ENCODE measurements at regions not wholly inside any gene's neighbourhood (a gene's known extent, or its start where the extent isn't known, plus 50 kb on each side); places are given as distances from the start of the nearest gene placed in this dataset.

- DNase-seq, result peak in 1 of 56 donors; percentile 18
Observed at GRCh38 chr3:71982506-71983258, 197.7 kb upstream of the PROK2 start.

DNA sequence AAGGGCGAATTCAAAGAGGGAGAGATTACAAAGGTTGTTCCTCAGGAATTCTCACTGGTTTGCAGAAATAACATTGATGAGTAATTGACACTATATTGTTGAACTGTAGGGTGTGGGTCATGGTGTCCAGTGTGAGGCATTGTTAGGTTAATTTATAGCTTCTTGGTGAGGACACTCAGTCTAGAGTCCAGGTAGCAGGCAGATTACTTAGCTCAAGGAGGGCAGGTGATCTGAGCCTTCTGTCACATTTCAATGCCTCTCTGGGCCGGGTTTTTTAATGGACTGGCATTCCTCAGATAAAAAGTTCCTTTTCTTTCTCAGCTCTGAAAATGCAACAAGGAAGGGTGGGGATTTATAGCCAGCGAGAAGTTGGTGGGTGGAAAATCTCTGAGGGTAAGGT lies 194.2 kb upstream of the PROK2 start:
- no peak for DNase-seq

- no peak for DNase-seq
Observed at GRCh38 chr3:71978150-71978721, 193.3 kb upstream of the PROK2 start.

- DNase-seq, result no peak
Observed at GRCh38 chr3:71977525-71977924, 192.6 kb upstream of the PROK2 start.

- no peak for DNase-seq
Observed at GRCh38 chr3:71975573-71975972, 190.6 kb upstream of the PROK2 start.

DNA sequence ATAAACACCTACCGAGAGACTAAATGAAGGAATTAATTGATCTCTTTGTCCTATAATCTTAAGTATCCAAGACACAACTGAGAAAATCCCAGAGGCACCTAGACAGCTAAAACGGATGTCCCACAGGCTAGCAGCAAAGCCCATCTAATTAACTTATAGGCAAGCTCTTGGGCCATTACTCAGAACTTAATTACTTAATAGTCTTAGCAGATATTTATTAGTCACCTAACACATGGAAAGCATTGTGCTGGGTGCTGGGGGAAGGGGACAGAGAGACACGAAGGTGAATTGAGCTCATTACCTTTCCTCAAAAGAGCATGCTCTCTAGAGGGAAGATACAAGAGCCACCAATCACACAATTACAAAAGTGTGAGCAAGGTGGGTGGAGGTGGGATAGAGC lies 189.8 kb upstream of the PROK2 start:
- no peak for DNase-seq

- peak in 26 of 56 donors; percentile 1 to 63 (median 10) for DNase-seq
Observed at GRCh38 chr3:71973274-71974030, 188.5 kb upstream of the PROK2 start.

DNA sequence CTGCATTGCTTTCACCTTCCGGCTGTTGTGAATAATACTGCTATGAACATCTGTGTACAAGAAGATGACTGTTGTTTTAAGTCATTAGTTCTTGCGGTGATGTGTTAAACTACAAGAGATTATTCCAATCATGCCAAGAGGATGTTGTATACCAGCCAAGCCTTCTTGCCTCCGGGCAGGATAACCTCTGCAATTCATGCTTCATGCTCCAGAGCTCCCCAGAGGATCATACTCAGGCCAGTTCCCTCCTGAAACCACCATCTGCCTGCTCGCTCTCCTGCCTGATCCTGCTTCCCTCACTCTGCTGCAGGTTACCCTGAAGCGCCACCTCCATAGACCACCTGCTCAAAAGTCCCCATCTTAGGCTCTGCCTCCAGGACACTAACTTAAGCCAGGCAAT lies 187.1 kb upstream of the PROK2 start:
- no peak for DNase-seq

DNA sequence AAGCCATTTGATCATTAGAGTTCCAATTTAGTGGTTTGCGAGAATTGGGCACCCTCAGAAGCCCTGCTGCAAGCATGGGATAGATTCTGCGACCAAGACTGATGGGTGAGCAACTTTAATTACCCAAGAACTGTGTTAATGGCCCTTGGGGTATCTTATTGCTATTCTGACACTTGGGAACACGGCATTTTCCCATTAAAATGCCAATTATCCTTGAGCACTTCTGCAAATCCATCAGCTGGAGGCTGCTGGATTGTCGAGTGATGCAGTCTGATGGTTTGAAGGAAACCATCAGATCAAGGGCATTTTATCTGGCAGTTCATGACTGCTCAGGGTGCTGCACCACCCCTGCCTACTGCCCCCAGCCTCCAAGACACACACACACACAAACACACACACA lies 183.6 kb upstream of the PROK2 start:
- DNase-seq, result no peak

- DNase-seq, result no peak
Observed at GRCh38 chr3:71966185-71966584, 181.2 kb upstream of the PROK2 start.

GRCh38 chr3:71964170-71964569 lies 179.2 kb upstream of the PROK2 start:
- DNase-seq, result no peak

- no peak for DNase-seq
Observed at GRCh38 chr3:71962561-71963240, 177.8 kb upstream of the PROK2 start.

GRCh38 chr3:71961891-71962290 lies 176.9 kb upstream of the PROK2 start:
- no peak for DNase-seq

GRCh38 chr3:71961378-71961777 lies 176.4 kb upstream of the PROK2 start:
- DNase-seq, result no peak

DNA sequence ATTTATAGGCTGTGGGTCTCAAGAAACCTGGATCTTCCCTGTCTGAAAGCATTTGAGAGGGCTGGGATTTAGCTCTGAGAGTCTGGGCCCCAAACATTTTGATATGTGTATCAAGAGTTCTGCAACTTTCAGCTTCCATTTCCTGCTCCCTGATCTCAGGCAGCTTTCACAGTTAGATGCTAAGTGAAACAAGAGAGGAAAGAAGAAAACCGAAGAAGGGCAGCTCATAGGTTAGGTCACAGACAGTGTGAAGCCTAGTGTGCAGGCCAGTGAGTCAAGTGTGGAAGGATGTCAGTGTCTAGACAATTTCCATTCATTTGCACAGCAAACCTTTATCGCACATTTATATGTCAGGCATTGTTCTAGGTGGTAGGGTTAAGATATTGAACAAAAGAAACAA lies 173.6 kb upstream of the PROK2 start:
- DNase-seq, result no peak

DNA sequence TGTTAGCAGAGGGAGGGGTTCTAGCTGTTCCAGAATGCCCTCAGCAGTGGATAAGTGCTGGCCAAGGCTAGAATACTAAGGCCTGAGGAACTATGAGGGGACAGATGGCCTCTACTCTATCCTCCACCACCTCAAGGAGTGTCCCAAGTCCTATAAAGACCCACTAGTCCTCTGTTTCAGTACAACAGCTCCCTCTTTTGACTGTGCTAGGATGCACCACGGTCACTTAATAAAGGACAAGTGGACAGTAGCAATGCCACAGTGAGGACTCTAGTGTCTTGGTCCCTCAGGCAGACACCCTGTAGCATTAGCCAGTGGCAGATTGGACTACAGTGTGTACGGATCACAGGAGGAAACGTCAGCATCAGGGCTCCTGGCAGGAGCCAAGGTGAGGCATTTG lies 171.8 kb upstream of the PROK2 start:
- DNase-seq, result no peak

DNA sequence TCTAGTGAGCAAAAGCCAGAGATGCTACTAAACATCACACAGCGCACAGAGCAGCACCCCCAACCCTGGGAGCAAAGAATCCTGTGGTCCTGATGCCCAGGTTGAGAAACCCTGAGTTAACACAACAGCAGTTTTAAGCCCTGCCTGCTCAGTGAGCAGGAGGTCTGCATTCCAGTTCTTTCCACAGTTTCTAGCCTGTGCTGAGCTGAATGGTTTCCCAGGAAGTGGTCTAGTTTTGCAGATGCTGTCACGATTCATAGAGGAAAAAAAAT lies 171.1 kb upstream of the PROK2 start:
- peak in 3 of 56 donors; percentile 36 to 42 (median 37) for DNase-seq

DNA sequence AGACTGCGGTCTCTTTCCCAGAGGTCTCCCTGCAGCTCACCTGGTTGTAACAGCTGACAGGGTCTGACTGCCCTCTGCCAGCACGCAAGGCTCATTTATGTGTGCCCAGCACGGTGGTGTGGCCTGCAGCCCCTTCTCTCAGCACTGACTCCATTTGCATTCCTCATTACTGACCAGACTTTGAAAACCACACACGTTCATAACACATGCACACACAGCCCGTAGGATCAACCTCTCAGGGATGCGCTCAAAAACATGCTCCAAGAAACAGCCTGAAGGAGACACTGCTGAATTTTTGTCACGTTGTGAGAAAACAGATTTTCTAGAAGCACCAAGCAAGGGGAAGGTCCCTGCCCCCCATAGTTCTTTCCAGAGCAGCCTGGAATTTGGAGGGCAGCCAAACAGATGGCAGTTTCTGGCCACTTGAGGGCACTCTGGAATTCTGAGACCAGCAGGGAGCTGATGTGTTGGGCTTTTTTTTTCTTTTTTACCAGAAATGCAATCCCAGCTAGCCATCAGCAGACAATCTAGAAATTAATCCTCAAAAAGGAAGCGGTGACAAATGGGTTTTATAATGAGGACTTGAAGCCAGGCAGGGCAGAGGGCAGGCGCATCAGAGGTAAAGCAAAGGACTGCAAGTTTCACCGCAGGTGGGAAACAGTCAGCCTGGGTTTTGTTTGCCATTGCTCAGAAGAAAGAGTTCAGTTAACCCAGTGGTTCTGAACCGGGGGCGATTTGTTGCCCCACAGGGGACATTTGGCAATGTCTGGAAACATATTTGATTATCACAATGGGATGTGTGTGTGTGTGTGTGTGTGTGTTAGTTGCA lies 170.5 kb upstream of the PROK2 start:
- DNase-seq, result peak in 55 of 56 donors; percentile 9 to 90 (median 63)

- DNase-seq, result no peak
Observed at GRCh38 chr3:71951842-71952241, 166.9 kb upstream of the PROK2 start.

DNA sequence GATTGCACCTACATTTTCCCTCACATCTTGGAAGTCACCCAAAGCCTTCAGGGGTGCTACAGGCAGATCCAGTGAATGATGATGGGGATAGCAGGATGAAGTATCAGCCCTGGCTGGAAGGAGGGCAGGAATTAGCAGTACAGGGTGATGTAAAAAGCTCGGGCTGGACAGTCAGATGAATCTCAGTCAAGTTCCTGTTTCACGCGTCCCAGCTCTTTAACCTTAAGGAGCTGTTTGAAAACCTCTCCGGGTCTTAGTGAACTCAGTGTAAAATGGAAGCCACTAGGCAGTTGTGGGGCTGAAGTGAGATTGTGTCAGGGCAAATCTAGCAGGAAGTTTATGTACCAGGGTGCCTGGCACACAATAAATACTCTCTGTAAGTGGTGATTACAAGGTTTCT lies 166.4 kb upstream of the PROK2 start:
- DNase-seq, result no peak

DNA sequence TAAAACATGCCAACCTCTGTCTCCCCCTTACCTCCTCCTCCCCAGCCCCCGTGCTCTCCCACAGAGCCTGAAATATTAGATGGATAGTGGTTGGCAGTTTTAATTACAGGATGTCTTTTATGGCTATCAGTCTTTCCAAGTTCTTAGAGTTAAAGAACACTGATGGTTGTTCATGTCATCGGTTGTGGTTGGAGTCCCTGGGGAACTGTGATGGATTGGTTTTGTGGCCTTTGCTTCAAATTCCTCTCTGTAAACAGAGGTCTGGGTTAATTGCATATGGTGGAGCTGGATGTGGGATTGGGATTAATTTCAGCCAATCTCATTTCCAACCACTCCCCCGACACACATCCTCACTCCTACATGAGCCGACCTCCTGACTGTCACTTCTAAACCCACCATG lies 164.5 kb upstream of the PROK2 start:
- DNase-seq, result no peak
